ENCODE measurements at regions not wholly inside any gene's neighbourhood (a gene's known extent, or its start where the extent isn't known, plus 50 kb on each side); places are given as distances from the start of the nearest gene placed in this dataset.

GRCh38 chrX:33385546-33385945, 174.2 kb upstream of the DMD start:
- TF ChIP-seq, protein P1, sequence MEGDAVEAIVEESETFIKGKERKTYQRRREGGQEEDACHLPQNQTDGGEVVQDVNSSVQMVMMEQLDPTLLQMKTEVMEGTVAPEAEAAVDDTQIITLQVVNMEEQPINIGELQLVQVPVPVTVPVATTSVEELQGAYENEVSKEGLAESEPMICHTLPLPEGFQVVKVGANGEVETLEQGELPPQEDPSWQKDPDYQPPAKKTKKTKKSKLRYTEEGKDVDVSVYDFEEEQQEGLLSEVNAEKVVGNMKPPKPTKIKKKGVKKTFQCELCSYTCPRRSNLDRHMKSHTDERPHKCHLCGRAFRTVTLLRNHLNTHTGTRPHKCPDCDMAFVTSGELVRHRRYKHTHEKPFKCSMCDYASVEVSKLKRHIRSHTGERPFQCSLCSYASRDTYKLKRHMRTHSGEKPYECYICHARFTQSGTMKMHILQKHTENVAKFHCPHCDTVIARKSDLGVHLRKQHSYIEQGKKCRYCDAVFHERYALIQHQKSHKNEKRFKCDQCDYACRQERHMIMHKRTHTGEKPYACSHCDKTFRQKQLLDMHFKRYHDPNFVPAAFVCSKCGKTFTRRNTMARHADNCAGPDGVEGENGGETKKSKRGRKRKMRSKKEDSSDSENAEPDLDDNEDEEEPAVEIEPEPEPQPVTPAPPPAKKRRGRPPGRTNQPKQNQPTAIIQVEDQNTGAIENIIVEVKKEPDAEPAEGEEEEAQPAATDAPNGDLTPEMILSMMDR (IDR thresholded peaks at IDR 0.05; ENCODE audit: insufficient read depth, low read depth, low read length): no peak
- no peak overlapping the region for H3K4me3 ChIP-seq (ENCODE audit: low read depth, low read length)
- no peak for DNase-seq (ENCODE audit: low read depth)

GRCh38 chrX:33379839-33380238, 168.5 kb upstream of the DMD start:
- no peak overlapping the region for H3K4me3 ChIP-seq (ENCODE audit: low read depth, low read length)
- no peak for DNase-seq (ENCODE audit: low read depth)
- TF ChIP-seq, protein P1 (IDR thresholded peaks at IDR 0.05; ENCODE audit: insufficient read depth, low read depth, low read length): no peak

DNA sequence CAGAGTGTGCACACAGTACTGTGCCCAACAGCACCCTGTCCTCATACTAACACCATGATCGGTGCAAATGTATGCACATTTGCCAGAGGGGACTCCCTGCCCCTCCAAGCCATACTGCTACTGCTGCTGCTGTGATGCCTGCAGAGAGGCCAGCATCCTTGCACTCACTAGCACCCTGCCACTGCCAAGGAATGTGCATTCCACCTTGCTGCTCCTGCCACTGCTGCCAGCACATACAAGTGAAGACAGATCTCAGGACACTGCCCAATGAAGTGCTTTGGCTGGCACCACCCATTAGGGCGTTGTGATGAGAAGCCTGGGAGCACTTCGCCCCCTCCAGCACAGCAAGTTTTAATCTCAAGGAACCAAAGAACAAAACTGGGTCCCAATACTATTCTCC, 146.3 kb upstream of the DMD start:
- TF ChIP-seq, protein P1 (IDR thresholded peaks at IDR 0.05; ENCODE audit: insufficient read depth, low read depth, low read length): no peak
- DNase-seq (ENCODE audit: low read depth): no peak
- H3K4me3 ChIP-seq (ENCODE audit: low read depth, low read length): no peak overlapping the region

- TF ChIP-seq, protein P1 (IDR thresholded peaks at IDR 0.05; ENCODE audit: insufficient read depth, low read depth, low read length): no peak
- no peak for DNase-seq (ENCODE audit: low read depth)
- H3K4me3 ChIP-seq (ENCODE audit: low read depth, low read length): no peak overlapping the region
These were observed 127.9 kb upstream of the DMD start for GRCh38 chrX:33339219-33339618.

GRCh38 chrX:33336783-33337182, 125.4 kb upstream of the DMD start:
- peak; percentile 11 for DNase-seq (ENCODE audit: low read depth)
- TF ChIP-seq, protein P1 (IDR thresholded peaks at IDR 0.05; ENCODE audit: insufficient read depth, low read depth, low read length): peak; percentile 10
- no peak overlapping the region for H3K4me3 ChIP-seq (ENCODE audit: low read depth, low read length)

- TF ChIP-seq, protein P1 (IDR thresholded peaks at IDR 0.05; ENCODE audit: insufficient read depth, low read depth, low read length): no peak
- no peak overlapping the region for H3K4me3 ChIP-seq (ENCODE audit: low read depth, low read length)
- no peak for DNase-seq (ENCODE audit: low read depth)
These were observed 121.9 kb upstream of the DMD start for GRCh38 chrX:33333271-33333670.

DNA sequence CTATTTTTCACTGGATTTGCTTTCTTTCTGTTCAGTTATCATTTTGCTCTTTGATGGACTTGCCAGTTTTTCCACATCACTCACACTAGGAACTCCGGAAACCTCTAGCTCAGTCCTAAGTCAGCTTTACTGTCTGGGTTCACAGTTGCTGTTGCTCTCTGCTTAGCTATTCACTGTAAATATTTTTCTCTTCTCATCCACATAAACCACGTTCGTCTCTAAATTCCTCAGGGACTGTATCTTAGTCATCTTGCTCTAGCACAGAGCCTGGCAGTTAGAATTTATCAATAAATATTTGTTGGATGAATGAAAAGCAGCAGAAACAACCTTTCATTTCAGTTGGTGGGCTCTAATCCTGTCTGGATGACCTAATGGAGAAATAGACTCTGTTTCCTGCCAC, 119.4 kb upstream of the DMD start:
- no peak for DNase-seq (ENCODE audit: low read depth)

More for the DNA sequence above, 119.4 kb upstream of the DMD start:
- TF ChIP-seq, protein P1 (IDR thresholded peaks at IDR 0.05; ENCODE audit: insufficient read depth, low read depth, low read length): no peak
- no peak overlapping the region for H3K4me3 ChIP-seq (ENCODE audit: low read depth, low read length)
